Lung (tissue), 11 donors: ENCODE measurements at regions not wholly inside any gene's neighbourhood (a gene's known extent, or its start where the extent isn't known, plus 50 kb on each side); places are given as distances from the start of the nearest gene placed in this dataset.
"Not testable (repeated sequence)": the region's sequence is repeated elsewhere in the genome, so short reads cannot be mapped to it uniquely, and the experiment has no call there.

ENCODE experiments used
- ATAC-seq: fragments of 200-7000 bp; cut with Tn5 transposase; one replicate; pipeline ENCODE4 v1.9.1; 2020; ENCODE audit warnings: moderate number of reproducible peaks; ENCODE audit not compliant: insufficient read depth, low FRiP score
- DNase-seq, 3 donors: peaks; one replicate each; pipeline ENCODE4 v3.0.0-alpha.2; 2013 to 2017
- H3K27ac ChIP-seq, 2 donors: one replicate each; pipeline ENCODE4 v1.5.1; 2013; ENCODE audit warnings: mild to moderate bottlenecking in 2 of 2, moderate library complexity in 2 of 2, control low read depth in 1 of 2, inconsistent platforms in 1 of 2, low read depth in 1 of 2, low read length in 1 of 2
- H3K27me3 ChIP-seq, 3 donors: one replicate each; pipeline ENCODE4 v1.5.1; 2013; ENCODE audit warnings: low read length in 2 of 3; ENCODE audit not compliant: control insufficient read depth in 3 of 3, insufficient read depth in 3 of 3
- H3K36me3 ChIP-seq, 4 donors: one replicate each; pipeline ENCODE4 v1.5.1; 2013; ENCODE audit warnings: low read length in 4 of 4, mild to moderate bottlenecking in 1 of 4, moderate library complexity in 1 of 4; ENCODE audit not compliant: control insufficient read depth in 4 of 4, insufficient read depth in 4 of 4
- H3K4me1 ChIP-seq, 5 donors: one replicate each; pipeline ENCODE4 v1.5.1; 2013; ENCODE audit warnings: low read length in 5 of 5, mild to moderate bottlenecking in 2 of 5, moderate library complexity in 1 of 5; ENCODE audit not compliant: control insufficient read depth in 5 of 5, insufficient read depth in 5 of 5
- H3K4me3 ChIP-seq: one replicate; pipeline ENCODE4 v1.5.1; 2013; ENCODE audit warnings: mild to moderate bottlenecking, control low read depth, moderate library complexity
- H3K9ac ChIP-seq, 2 donors: one replicate each; pipeline ENCODE4 v1.5.1; 2013; ENCODE audit warnings: low read length in 2 of 2, control low read depth in 1 of 2; ENCODE audit not compliant: insufficient read depth in 1 of 2
- H3K9me3 ChIP-seq, 4 donors: one replicate each; pipeline ENCODE4 v1.5.1; 2013; ENCODE audit warnings: low read length in 3 of 4, mild to moderate bottlenecking in 1 of 4, moderate library complexity in 1 of 4; ENCODE audit not compliant: control insufficient read depth in 4 of 4, insufficient read depth in 3 of 4
- CTCF ChIP-seq: IDR thresholded peaks from 2 replicates; pipeline ENCODE4 v1.5.1; 2012; ENCODE audit warnings: mild to moderate bottlenecking; ENCODE audit errors: control extremely low read depth, extremely low read depth
- WGBS, 2 donors: extraction: QIAGEN DNeasy Blood & Tissue Kit; methylation state at CpG; one replicate each; pipeline ENCODE4 v1.1.7; 2013; 5-methylcytosine and 5-hydroxymethylcytosine counted together
- donor health status: control.
- donor health status: control.
- donor health status: Bipolar disorder and iron deficiency.
- donor health status: healthy.
- donor health status: DM: yes; HTN: yes; CAD: no.

DNA sequence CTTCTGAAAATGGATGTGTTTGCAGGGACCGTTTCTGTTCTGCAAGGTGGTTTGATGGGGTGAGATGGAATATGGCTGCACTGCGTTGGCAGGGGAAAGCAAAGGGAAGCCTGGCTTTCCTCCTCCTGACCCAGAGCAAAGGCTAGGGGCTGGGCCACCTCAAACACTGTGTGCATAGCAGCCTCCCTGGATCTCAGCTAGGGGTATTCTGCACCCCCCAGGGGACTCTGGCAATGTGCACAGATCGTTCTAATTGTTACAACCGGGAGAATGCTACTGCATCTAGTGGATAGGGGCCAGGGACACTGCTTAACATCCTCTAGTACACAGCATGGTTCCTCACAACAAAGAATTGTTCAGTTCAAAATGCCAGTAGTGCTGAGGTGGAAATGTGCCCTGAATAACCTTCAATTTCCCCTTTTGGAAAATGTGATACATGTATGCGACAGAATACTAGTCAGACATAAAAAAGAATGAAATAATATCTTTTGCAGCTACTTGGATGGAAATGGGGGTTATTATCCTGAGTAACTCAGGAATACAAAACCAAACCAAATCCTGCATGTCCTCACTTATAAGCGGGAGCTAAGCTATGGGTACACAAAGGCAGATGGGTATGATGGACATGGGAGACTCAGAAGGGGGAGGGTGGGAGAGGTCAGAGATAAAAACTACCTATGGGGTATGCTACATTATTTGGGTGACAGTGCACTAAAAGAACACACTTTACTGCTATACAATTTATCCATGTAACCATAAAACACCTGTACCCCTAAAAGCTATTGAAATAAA is 671.2 kb downstream of the UQCRFS1 start:
- DNase-seq: no peak
- no peaks in the 10 kb centered on the region for H3K4me1 ChIP-seq
- TF ChIP-seq CTCF: no peak
- no peak overlapping the region for H3K9ac ChIP-seq
- ATAC-seq: no peak
- H3K4me3 ChIP-seq: no peak overlapping the region
- no peak overlapping the region for H3K27ac ChIP-seq
- H3K27me3 ChIP-seq: no peaks in the 10 kb centered on the region
- 84 to 85% methylated on average over 6 of the region's 6 CpGs for WGBS, 2 donors
- no peaks in the 10 kb centered on the region for H3K36me3 ChIP-seq
- H3K9me3 ChIP-seq: peaks cover 0 to 4% (median 2%) of the 10 kb centered on the region in 4 donors

DNA sequence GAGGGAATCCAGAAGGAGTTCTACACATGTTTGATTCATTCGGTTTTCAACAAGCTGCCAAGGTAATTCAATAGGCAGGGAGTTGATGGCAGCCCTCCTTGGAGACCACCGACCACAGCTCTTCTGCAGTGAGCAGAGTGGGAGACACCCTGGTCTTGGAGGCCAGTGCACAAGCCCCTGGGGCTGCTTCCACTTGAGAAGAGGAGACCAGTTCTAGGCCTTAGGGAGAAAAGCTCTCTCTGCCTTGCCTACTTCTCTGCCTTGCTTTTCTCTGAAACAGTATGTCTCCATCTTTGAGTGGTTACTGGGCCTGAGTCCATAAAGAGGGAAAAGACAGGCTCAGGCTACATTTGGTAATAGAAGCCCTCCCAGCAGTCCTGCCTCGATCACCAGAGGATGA is 671.9 kb downstream of the UQCRFS1 start:
- Histone ChIP-seq H3K4me3 (no peak overlapping the region), H3K27me3 (no peaks in the 10 kb centered on the region), H3K36me3 (no peaks in the 10 kb centered on the region), H3K9ac (no peak overlapping the region), H3K9me3 (peaks cover 0 to 4% (median 2%) of the 10 kb centered on the region in 4 donors), H3K27ac (no peak overlapping the region), H3K4me1 (no peaks in the 10 kb centered on the region)
- DNase-seq: no peak
- no peak for TF ChIP-seq CTCF
- 89 to 91% methylated on average over 3 of the region's 3 CpGs for WGBS, 2 donors
- ATAC-seq: no peak

DNA sequence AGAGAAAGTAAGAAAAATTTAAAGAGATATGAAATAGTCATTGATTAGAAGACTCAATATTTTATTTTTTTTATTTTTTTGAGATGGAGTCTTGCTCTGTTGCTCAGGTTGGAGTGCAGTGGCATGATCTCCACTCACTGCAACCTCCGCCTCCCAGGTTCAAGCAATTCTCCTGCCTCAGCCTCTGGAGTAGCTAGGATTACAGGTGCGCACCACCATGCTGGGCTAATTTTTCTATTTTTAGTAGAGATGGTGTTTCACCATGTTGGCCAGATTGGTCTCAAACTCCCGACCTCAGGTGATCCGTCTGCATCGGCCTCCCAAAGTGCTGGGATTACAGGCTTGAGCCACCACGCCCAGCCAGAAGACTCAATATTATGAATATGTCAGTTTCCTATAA is 672.6 kb downstream of the UQCRFS1 start:
- not testable (repeated sequence) for H3K9ac ChIP-seq, H3K9me3 ChIP-seq, H3K27ac ChIP-seq, H3K4me3 ChIP-seq, H3K4me1 ChIP-seq, DNase-seq, H3K27me3 ChIP-seq, H3K36me3 ChIP-seq, ATAC-seq
- WGBS, 2 donors: 79 to 88% methylated on average over 6 of the region's 6 CpGs

- H3K36me3 ChIP-seq: no peaks in the 10 kb centered on the region
- no peak for TF ChIP-seq CTCF
- H3K27ac ChIP-seq: no peak overlapping the region
- peaks cover 0 to 4% (median 2%) of the 10 kb centered on the region in 4 donors for H3K9me3 ChIP-seq
- no peaks in the 10 kb centered on the region for H3K4me1 ChIP-seq
- H3K4me3 ChIP-seq: no peak overlapping the region
- H3K9ac ChIP-seq: no peak overlapping the region
- ATAC-seq: no peak
- no peak for DNase-seq
- no peaks in the 10 kb centered on the region for H3K27me3 ChIP-seq
Observed at GRCh38 chr19:28539759-28540158, 673.2 kb downstream of the UQCRFS1 start.

DNA sequence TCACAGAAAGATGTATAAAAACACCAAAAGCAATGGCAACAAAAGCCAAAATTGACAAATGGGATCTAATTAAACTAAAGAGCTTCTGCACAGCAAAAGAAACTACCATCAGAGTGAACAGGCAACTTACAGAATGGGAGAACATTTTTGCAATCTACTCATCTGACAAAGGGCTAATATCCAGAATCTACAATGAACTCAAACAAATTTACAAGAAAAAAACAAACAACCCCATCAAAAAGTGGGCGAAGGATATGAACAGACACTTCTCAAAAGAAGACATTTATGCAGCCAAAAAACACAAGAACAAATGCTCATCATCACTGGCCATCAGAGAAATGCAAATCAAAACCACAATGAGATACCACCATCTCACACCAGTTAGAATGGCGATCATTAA is 674.4 kb downstream of the UQCRFS1 start:
- not testable (repeated sequence) for H3K9ac ChIP-seq, DNase-seq, H3K36me3 ChIP-seq, H3K9me3 ChIP-seq, H3K4me1 ChIP-seq, H3K27me3 ChIP-seq, H3K27ac ChIP-seq, H3K4me3 ChIP-seq, ATAC-seq
- 94 to 97% methylated on average over 1 of the region's 2 CpGs for WGBS, 2 donors
